UCSD-AML1 (cell line): ENCODE measurements at regions not wholly inside any gene's neighbourhood (a gene's known extent, or its start where the extent isn't known, plus 50 kb on each side); places are given as distances from the start of the nearest gene placed in this dataset.

Source experiments
- DNase-seq: peaks from one replicate; lab custom pipeline; 2025; ENCODE audit not compliant: unreplicated experiment; lab: John Stamatoyannopoulos, UW

DNA sequence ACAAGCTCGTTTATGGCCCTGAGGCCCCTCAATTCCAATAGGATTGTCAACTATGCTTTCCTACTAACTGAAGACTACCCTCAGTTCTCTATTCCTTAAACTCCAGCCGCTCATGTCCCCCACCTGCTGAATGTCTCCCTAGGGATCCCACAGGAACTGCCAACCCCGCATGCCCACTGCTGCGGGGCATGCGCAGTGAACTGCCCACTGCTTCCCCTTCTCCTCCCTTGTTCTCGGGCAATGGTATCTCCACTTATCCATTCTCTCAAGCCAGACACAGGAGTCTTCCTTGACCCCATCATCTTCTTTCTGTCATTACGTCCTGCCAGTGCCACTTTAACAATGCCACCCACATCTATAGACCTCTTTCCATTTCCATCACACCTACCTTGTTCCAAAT, 90.0 kb downstream of the FGF18 start:
- no peak for DNase-seq

GRCh38 chr5:171512397-171512796, 93.0 kb downstream of the FGF18 start:
- no peak for DNase-seq

DNA sequence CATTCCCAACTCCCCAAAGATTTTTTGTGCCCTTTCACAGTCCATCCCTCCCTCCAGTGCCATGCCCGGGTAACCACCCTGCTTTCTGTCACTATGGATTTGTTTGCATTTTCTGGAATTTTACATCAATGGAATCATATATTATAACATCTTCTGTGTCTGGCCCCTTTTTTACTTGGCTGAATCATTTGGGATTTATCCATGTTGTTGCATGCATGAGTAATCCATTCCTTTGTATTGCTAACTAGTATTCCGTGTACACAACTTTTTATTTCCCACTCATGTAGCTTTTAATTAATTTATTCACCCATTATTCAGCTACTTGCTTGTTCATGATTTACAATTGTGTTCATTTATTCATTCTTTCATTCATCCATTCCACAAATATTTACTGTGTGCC, 94.1 kb downstream of the FGF18 start:
- DNase-seq: no peak

GRCh38 chr5:171518916-171519315, 99.5 kb downstream of the FGF18 start:
- DNase-seq: no peak

DNA sequence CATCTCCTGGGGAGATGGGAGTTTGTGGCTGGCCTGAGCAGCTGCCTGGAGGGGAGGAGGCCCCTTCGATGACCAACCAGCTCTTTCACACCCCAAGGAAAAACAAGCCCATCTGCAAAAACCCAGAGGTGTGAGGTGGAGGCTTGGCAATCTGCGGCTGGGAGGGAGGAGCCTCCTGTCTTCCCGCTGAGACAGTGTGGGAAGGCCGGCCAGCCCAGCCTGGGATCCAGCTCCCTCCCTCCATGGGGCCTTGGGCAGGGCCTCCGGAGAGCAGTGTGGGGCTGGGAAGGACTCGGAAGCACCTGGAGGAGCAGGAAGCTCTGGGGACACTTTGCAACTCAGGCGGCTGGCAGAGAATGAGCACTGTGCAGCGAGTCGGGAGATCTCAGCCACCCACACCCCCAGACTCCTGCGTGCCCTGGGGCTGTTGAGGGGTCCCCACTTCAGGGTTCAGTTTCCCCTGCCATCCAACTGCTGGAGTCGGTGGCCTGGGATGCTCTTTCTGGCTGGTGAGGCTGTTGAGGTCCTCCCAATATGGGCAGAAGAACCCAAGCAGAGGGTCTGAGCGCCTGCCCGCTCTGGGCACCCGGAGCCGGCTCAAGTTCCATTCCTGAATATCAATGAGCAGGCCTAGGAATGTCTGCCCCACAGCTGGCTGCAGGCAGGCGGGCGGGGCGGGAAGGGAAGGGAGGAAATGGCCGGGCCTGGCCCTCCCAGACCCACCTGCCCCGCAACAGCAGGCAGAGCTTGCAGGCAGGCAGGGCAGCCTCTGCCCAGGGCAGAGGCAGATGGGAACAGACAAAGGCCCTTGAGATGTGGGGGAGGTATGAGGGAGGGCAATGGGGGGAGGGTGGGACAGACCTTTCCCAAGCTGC, 101.1 kb downstream of the FGF18 start:
- DNase-seq: no peak

DNA sequence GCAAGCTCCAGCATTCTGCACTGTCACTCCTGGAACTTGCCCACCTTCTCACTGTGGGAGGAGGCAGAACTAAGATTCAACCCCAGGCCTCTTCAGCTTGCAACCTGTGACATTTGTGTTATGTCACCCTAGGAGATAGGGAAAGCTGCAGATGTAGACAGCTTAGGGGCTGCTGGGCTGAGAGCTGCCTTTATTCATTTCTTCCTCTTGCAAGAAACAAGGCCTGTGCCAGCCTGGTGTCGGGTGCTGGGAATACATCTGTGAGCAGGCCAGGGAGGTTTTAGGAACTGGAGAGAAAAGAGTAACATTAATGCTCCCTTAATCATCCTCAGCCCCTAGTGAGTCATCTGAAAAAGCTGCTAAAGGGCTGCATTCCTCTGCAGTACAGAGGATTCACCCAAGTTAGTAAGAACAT, 101.8 kb downstream of the FGF18 start:
- no peak for DNase-seq

GRCh38 chr5:171521679-171522078, 102.2 kb downstream of the FGF18 start:
- no peak for DNase-seq

GRCh38 chr5:171523781-171524180, 104.3 kb downstream of the FGF18 start:
- no peak for DNase-seq

DNA sequence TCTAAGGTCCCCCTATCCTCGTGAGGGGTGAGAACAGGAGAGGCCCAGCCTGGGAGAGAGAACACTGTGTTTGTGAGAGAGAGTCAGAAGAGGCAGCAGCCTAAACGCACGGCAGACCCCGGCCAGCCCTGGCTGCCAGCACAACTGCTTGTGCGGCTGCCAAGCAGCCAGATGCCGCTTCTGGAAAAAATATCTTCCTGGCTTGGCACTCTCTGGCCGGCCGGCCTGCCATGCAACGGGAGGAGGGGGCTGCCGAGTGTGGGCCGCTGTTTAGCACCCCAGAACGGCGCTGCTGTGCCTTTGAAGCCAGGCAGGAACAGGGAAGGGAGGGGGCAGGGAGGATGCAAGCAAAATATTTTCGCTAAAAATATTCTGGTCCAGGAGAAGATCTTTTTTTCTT, 105.0 kb downstream of the FGF18 start:
- DNase-seq: no peak

DNA sequence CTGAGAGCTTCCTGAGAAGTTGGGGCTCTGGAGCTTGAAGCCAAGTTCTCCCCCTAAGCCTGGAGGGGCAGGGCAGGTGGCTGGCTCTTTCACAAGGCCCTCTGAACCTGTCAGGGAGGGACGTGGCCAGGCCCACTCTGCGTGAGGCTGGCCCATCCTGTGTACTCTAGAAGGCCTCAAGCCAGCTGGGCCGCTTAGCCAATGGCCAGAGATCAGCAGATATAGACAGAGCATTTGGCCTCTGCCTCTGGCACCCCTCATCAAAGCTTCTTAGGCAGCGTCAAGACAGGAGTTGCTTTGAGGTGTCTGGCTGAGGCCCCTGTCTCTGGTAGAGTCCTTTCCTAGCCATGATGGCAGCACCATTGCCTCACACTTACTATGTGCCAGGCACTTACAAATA, 105.6 kb downstream of the FGF18 start:
- no peak for DNase-seq

- no peak for DNase-seq
Observed at GRCh38 chr5:171528036-171528435, 108.6 kb downstream of the FGF18 start.

GRCh38 chr5:171528865-171529614, 109.6 kb downstream of the FGF18 start:
- no peak for DNase-seq

- DNase-seq: no peak
Observed at GRCh38 chr5:171531638-171532037, 112.2 kb downstream of the FGF18 start.

GRCh38 chr5:171533153-171533552, 113.7 kb downstream of the FGF18 start:
- no peak for DNase-seq

DNA sequence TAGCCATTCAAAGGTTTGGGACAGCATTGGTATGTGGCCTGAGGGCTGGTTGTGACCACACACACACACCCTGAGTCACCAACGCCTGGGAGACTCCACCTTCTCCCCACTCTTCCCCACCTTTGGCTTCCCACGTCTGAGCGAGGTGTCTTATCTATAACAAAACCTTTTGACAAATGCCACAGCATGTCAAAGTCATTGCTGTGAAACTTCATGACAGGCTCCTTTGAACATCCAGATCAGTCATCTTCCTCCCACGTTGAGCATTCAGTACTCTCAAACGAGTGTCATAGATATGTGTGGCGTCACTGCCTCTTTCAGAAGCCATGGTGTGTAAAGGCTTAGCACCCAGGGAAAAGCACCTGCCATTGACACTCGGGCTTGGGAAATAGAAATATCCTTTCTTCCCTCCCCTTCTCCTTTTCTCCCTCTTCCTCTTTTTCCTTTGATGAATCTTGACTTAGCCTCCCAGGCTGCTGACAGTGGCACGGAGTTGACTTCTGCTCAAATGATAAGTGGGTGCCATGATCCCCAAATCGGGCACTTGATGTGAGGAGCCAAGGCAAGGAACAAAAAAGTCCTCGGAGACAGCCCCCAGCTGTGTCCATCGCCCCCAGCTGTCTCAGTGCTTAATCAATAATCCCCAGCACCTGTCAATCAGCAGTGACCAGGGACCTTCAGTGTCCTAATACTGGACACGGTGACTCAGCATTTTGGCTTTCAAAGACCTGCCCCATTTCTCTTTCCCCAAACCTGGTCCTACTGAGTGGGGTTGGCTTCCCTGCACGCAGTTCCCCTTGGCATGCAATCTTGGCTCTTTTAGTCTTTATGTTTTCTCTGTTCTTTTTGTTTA, 114.8 kb downstream of the FGF18 start:
- no peak for DNase-seq

DNA sequence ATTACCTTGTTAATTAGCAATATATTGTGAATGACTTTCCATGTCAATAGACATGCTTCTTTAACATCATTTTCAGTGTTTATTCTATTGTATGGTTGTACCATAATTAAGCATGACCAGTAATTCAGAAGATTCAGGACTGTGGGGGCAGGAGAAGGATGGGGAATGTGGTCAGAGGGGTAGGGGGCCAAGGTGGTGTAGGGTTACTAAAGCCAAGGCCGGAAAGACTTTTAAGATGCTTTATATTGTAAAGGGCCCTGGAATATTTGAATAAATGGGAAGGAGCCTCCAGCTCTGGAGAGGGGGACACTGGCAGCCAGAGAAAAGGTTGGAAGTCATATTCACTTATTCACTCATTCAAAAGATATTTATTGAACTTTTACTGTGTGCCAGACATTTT, 115.7 kb downstream of the FGF18 start:
- no peak for DNase-seq

- no peak for DNase-seq
Observed at GRCh38 chr5:171537070-171537849, 117.8 kb downstream of the FGF18 start.

- DNase-seq: no peak
Observed at GRCh38 chr5:171537923-171538537, 118.6 kb downstream of the FGF18 start.

DNA sequence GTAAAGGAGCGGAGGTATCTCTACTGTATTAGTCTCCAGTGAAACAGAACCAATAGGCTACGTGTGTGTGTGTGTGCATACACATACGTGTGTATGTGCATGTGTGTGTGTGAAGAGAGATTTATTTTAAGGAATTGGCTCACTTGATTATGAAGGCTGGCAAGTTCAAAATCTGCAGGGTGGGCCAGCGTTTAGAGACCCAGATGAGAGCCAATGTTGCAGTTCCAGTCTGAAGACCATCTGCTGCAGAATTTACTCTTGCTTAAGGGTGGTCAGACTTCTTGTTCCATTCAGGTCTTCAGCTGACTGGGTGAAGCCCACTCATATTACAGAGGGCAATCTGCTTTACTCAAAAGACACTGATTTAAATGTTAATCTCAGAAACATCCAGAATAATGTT, 119.2 kb downstream of the FGF18 start:
- DNase-seq: no peak

- DNase-seq: no peak
Observed at GRCh38 chr5:171540865-171541264, 121.4 kb downstream of the FGF18 start.
